Stimulated activated CD8-positive, alpha-beta memory T cell treated with anti-CD3 and anti-CD28 coated beads, Interleukin-4, amount 100 ng/mL, for 1 hour (primary cell): ENCODE measurements at regions not wholly inside any gene's neighbourhood (a gene's known extent, or its start where the extent isn't known, plus 50 kb on each side); places are given as distances from the start of the nearest gene placed in this dataset.

Experiments used
- DNase-seq, 2 donors: peaks; one replicate each; pipeline ENCODE4 v3.0.0-alpha.2; 2020; ENCODE audit warnings: low read depth in 2 of 2, low spot score in 1 of 2

DNA sequence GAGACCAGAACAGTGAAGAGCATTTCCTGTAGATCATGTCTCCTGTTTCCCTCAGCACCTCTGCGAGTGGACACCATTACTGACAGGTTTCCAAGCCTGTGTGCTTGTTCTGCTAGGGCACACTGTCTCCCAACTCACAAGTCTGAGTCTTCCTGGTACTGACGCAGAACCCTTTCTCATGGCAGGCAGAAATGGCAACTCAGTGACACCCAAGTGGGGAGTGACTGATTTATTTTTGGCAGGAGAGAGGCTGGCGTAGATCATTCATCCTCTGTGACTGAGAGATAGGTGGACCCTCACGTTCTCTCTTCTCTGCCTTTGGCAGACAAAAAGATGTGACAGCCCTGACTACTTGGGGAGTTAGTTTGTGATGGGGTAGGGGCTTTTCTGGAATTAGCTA lies 183.4 kb downstream of the RFC3 start:
- no peak for DNase-seq

DNA sequence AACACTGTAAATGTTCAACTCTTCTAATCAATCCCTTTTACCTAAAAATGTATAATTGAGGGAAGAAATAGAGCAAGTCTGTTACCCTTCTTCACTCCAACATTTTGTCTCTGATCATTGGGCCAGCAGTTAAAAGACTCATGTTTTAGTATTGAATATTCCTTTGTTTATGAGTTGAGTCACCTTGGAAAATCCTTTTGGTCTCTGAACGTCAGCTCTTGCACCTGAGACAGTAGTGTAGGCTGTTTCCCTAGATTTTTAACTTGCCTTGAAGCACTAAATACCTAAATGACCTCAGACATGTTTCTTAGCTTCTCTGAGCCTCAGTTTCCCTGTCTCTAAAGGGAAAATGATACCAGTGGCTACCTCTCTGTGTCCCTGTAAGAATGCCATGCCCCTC lies 184.2 kb downstream of the RFC3 start:
- no peak for DNase-seq

DNA sequence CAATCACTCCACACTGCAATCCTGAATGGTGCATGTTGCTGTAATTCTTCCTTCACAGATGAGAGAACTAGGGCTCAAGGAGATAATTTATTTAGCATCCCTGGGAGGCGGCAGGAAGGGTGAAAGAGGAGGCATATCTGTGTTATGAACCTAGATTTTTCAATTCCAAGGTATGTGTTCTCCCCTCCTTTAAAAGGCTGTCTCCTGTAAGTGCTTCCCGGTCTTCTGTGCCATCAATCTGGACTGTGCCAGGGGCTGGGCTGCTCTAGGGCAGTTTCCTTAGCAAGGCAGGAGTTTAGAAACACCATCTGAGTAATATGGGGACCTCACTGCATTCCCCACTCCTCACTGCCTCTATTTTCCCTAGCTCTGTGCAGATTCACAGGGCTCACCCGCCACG lies 185.0 kb downstream of the RFC3 start:
- DNase-seq = no peak

DNA sequence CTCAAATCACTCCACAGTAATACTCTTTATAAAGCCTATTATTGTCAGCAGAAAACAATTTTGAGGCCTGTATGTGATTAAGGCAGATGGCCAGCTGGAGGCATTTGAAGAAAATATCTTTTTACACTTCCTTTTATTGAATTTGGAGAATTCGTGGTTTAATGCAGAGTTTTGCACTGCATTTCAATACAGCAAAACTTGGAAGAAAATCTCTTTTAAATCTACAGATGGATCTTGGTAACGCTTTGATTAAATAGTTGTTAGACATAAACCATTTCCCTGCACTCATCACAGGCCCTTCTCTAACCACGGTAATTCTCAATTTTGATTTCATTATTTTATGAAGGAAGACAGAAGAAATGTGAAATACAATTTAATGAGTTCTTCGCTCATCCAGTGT lies 185.7 kb downstream of the RFC3 start:
- DNase-seq = no peak

DNA sequence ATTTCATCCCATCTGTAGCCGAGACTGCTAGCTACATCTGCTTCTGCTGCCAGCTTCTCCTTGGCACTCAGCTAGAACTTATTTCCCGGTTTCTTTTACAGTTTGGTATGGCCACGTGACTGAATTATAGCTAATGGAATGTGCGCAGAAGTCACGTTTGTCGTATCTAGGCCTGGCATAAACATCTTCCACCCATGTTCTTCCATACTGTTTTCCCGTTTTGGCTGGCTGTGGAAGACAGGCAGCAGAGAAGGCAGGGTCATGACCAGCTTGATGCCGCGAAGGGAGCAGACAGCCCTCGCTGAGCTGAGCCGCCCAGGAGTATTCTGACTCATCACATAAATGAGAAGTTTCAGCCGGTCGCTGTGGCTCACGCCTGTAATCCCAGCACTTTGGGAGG lies 186.7 kb downstream of the RFC3 start:
- DNase-seq = no peak

DNA sequence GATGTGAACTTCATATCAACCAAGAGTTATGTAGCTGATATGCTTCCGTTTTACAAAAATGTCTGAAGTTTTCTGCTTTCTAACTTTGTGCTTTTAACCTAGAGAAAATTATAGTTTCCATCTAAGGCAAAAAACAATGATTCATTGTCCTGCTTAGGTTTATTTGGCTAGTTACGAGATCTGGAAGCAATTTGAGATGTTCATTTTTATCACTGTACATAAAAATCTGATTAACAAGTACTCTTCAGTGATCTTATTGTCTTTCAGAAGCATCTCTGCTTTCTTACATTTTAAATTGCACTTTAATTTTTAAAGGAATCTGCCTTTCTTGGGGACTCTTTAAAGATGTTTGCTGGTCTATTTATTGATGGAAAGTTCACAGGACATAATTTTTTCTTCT lies 188.1 kb downstream of the RFC3 start:
- no peak for DNase-seq

DNA sequence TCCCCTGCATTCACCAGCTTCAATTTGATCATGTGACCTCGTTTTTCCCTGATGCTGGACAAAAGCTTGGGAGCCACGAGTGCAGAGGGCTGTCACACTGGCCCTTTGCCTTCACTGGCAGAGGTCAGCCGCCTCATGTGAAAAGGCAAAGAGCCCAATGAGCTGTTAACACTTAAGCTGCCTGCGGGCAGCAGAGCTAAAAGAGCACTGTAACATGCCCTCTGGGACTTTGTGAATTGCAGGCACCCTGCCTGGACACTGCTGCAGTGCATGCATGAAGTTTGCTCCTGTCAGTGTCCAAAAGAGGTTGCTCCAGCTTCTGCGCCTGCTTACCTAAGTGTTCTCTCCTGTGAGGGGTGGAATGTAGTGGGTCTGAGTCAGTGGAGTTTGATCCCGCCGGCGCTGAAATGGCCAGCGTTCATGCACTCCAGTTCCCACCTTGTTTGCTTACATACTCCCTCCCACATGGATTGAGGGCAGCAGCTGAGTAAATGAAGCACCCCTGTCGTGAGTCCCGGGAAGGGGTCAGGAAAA lies 193.7 kb downstream of the RFC3 start:
- no peak for DNase-seq

DNA sequence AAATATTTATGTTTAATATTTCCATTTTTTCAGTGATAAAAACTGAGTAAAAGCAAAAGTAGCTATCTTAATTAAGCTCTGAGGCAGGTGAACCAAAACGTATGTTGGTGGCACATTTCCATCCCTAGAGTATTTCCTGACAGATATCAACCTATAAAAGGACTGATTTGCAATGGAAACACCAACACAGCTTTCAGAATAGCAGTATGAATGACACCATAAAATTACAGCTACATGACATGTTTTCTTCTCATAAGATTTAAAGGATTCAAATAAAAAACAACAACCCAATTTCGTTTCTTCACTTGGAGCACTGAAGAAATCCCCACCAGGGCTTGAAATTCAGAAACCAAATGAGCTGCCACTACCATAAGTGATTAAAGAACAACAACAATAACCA lies 194.4 kb downstream of the RFC3 start:
- no peak for DNase-seq

DNA sequence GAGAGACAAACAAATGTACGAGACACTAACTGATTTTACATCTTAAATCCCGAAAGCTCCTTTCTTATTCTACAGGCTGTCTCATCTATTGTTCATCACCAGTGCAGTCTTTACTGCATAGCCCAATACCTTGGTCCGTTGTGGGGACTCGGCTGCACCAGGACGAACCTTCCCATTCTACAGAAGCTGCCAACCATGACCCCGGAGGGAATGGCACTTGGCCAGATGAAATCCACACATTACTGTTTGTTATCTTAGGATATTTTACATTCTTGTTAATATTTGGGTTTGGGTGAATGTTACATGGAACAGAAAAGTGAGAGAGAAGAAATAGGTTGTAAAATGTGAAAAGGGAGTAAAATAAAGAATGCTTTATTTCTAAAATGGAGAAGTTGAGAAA lies 195.1 kb downstream of the RFC3 start:
- no peak for DNase-seq

DNA sequence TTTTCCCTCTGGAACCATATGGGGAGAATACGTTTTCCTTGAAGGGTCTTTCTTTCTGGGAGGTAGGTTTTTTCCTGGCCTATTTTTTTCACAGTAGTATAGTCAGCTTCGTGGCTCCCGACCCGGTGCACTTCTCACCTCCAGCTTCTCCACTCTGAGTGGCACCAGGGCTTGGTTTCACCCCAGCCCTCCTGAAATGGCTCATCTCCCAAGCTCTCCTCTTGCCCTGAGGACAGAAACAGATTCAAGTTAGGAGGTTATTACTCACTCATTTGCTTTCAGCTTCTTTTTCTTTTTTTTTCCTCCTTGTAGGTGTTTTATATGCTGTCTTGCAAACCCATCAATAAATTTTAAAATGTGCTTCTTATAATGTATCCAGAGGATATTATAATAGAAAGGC lies 199.3 kb downstream of the RFC3 start:
- no peak for DNase-seq

DNA sequence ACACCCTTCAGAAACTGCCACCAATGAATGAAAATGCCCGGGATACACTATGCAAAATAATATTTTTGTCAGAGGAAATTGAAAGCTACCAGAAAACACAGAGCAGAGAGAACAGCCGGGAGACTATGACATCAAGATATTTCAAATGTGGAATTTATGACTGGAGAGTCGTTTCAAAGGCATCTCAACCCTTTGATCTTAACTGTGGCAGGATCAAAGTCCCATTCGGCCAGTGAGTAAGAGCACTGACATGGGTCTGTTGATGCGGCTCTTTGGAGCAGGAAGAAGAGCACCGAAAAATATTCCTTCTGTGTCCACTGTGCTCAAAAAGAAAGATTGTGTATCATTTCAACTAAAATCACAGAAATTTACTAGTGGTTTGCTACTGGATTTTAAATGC lies 201.9 kb downstream of the RFC3 start:
- no peak for DNase-seq

DNA sequence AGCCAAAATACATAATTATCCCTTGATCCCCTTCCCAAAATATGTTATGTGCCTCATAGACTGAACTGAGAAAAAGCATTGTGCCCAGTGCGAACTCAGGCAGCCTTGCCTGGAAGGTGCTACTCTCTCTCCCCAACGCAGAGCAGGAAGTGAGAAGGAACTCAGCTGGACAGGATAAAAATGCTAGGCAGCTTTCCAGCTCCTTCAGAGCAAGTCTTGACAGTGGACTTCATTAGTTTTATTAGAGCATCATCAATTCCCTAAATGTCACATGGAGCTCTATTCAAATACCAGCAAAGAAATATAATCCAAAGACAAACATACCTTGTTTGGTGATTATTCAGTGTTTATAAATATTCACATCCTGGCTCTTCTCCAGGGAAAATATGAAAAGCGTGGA lies 202.4 kb downstream of the RFC3 start:
- DNase-seq = no peak

DNA sequence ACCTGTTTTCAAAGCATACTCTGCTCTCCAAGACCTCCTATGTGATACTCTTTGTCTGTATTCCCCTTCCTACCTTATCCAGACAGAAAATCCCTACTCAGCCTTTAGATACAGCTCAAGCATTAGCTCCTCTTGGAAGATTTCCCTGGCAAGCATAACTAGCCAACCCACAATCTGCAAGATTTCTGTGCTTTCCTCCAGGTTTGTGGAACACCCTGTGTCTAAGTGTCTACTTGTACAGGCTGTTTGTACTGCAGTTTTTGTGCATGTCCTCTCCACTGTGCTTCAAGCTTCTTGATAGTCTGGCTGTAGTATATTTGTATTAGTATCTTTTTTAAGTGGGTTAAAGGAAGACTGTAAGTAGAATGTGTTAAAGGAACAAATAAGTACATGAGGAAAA lies 203.7 kb downstream of the RFC3 start:
- DNase-seq = no peak

DNA sequence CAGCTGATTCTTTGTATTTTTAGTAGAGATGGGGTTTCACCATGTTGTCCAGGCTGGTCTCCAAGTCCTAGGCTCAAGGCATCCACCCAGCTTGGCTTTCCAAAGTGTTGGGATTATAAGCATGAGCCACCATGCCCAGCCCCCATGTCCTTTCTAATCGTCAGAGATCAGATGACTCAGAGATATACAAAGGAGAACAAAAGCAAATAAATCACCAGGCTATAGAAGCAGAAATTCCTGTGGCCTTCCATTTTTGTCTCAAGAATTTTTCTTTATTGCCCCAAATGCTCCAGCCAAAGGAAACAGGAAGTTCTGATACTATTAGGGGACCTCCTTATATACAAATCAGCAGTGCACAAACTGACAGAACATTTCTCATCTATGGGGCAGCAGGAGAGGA lies 207.8 kb downstream of the RFC3 start:
- DNase-seq = no peak

DNA sequence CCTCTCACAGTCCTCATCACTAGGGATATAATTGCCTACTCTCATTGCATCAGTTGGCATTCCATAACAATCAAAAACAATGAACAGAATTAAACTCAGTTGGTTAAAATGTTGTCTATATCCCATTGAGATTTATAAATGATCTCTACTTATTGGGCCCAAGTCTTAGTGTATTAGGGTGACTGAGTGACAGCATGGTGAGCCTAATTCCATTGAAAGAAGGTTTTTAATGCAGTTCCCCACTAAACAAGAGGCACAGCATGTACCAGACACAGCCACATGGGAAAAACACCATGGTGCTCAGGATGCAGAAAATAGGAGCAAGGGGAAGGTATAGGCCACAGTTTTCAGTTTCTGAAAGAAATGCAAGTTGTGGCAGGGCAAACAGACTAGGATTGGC lies 208.4 kb downstream of the RFC3 start:
- no peak for DNase-seq

DNA sequence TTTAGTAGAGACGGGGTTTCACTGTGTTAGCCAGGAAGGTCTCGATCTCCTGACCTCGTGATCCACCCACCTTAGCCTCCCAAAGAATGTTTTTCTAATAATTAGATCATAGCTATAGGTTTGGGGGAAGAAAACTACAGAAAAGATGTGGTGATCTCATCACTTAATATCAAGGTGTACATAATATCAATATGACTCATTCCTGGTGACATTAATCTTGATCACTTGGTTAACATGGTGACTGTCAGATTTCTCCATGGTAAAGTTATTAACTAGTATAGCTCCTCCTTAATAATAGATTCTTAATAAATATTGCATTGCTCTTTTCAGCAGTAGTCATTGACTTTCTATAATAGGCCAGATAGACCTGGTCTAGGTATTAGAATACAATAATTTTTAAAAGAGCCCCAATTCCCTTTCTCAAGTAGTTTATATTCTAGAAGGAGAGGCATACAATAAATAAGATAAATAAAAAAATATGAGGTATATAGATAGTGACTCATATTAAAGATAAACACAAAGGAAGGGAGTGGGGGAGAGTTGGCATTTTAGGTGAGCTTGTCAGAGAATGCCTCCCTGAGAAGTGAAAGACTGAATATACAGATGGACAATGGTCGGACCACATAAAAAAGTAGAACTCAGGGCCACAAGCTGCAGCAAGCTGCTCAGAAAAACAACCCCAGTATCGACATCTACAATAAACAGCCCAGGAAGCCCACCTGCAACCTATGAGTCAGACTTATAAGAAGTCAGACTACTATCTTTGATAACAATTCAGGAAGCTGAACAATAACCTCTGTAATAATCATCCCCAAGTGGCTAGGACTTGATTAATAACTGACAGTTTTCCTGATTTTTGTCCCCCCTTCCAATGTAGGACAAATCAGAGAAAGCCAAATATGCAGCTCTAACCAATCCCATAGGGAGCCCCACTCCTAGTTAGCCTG lies 210.8 kb downstream of the RFC3 start:
- no peak for DNase-seq

DNA sequence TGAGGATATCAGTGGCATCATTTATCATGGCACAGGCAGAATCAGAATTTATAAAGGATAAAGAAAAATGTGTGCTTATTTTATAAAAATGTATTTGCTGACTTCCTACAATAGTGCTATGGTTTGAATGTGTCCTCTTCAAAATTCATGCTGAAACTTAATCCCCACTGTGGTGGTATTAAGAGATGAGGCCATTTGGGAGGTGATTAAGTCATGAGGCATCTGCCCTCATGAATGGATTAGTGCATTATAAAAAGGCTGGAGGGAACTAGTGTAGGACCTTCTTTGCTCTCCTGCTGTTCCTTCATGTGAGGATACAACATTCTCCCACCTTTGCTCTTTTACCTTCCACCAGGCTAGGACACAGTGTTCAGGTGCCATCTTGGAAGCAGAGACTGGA lies 212.8 kb downstream of the RFC3 start:
- DNase-seq = no peak

DNA sequence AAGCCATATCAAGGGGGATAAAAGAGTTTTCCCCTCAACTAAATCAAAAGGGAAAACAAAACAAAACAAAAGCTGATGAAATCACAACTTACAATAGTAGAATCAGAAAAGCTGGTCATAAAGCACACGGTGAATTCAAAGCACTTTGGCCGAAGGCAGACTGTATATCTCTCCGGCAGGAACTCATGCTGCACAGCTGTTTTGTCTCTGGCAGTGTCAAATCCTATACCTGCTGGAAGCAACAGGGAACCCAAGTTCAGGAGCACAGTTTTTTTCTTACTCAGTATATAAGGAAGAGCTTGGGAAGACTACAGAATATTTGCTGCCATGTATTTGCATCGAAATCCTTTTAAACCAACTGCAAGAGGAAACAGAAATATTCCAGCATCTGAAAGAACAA lies 213.7 kb downstream of the RFC3 start:
- DNase-seq = no peak

DNA sequence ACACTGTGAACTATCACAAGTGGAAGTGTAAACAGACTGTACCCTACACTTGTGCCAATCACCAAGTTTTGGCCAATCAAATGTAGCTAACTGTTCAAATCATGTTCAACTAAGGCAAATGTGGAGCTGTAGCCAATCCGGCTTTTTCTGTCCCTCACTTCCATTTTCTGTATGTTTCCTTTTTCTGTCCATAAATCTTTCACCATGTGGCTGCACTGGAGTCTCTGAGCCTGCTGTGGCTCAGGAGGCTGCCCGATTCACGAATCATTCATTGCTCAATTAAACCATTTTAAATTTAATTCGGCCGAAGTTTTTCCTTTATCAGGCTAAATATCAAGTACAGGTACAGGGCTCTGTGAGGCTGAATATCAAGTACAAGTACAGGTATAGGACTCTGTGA lies 216.5 kb downstream of the RFC3 start:
- DNase-seq = no peak

DNA sequence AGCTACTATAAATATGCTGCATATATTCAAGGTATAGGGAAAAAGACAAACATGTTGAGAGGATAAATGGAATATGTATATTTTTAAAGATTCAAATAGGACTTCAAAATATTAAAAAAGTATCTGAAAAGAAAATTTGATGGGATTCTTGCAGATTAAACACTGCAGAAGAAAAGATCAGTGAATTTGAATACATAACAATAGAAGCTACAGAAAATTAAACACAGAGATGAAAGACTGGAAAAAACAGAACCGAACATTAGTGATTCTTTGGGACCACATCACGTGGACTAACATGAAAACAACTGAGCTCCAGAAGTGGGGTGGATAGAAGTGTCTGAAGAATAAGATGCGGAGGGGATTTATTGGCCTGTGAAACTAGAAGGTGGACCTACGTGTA lies 217.2 kb downstream of the RFC3 start:
- DNase-seq = no peak

DNA sequence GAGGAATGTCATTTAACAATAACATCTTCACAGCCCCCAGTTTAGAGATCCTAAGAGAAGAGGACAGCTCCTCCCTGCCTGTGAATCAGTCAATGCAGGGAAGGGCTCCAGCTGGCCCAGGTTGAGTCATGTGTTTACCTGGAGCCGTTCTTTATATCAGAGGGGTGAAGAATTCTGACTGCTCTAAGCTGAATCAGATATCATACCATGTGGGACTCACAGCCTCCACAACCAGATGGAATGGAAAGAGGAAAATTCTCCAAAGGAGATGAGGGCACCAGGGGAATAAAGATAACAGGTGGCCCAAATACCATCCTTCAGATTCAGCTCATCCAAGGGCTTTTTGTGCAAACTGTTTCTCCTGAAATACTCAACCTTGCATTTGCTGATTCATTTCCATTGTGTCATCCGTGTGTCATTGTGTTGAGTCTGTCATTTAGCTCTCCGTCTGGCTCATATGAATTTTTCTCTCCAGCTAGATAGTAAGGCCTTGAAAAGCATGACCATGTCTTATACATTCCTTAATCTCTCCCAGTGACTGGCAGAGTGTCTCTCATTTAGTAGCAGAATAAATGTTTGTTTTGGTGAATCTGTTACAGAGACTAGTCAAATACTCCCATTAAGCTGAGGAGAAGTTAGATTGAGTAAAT lies 217.9 kb downstream of the RFC3 start:
- DNase-seq = no peak
